ENCODE measurements at regions not wholly inside any gene's neighbourhood (a gene's known extent, or its start where the extent isn't known, plus 50 kb on each side); places are given as distances from the start of the nearest gene placed in this dataset.
"Not testable (repeated sequence)": the region's sequence is repeated elsewhere in the genome, so short reads cannot be mapped to it uniquely, and the experiment has no call there.

DNA sequence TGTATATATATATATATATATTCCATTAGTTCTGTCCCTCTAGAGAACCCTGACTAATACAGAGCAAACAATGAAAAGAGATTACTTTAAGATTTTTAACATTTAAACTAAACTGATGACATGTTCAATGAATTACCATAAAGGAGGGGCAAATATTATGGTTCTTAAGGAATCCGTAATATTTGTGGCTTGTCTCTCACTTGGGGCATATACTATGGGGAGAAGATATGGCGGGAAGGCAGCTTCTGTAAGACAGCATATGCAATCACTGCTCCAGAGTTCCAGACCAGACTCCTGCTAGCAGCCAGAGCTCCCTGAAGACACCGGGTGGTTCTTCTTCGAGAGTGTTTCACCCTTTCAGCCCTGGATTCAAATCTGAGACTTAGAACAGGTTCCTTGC, 321.1 kb upstream of the NT5E start:
- intact Hi-C loops (cut with micrococcal nuclease) = no loop called here
- Mint-ChIP-seq H3K4me1 (no peaks in the 10 kb centered on the region), H3K27ac (no peak overlapping the region), H3K4me3 (no peak overlapping the region), H3K27me3 (no peaks in the 10 kb centered on the region), H3K9me3 (no peaks in the 10 kb centered on the region), H3K36me3 (ENCODE audit: low read depth) (no peaks in the 10 kb centered on the region)
- ATAC-seq (ENCODE audit: low read depth) (no peak), DNase-seq (no peak)
- TF ChIP-seq, protein P1, sequence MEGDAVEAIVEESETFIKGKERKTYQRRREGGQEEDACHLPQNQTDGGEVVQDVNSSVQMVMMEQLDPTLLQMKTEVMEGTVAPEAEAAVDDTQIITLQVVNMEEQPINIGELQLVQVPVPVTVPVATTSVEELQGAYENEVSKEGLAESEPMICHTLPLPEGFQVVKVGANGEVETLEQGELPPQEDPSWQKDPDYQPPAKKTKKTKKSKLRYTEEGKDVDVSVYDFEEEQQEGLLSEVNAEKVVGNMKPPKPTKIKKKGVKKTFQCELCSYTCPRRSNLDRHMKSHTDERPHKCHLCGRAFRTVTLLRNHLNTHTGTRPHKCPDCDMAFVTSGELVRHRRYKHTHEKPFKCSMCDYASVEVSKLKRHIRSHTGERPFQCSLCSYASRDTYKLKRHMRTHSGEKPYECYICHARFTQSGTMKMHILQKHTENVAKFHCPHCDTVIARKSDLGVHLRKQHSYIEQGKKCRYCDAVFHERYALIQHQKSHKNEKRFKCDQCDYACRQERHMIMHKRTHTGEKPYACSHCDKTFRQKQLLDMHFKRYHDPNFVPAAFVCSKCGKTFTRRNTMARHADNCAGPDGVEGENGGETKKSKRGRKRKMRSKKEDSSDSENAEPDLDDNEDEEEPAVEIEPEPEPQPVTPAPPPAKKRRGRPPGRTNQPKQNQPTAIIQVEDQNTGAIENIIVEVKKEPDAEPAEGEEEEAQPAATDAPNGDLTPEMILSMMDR (IDR thresholded peaks at IDR 0.05) = no peak
- ChIA-PET CTCF (no interaction called here), POLR2A (no interaction called here)

DNA sequence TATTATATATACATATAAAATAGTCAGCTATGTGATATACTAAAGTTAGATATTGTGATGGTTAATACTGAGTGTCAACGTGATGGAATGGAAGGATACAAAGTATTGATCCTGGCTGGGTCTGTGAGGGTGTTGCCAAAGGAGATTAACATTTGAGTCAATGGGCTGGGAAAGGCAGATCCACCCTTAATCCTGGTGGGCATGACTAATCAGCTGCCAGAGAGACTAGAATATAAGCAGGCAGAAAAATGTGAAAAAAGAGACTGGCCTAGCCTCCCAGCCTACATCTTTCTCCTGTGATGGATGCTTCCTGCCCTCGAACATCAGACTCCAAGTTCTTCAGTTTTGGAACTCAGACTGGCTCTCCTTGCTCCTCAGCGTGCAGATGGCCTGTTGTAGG, 321.6 kb upstream of the NT5E start:
- DNase-seq, H3K4me1 Mint-ChIP-seq: not testable (repeated sequence)

DNA sequence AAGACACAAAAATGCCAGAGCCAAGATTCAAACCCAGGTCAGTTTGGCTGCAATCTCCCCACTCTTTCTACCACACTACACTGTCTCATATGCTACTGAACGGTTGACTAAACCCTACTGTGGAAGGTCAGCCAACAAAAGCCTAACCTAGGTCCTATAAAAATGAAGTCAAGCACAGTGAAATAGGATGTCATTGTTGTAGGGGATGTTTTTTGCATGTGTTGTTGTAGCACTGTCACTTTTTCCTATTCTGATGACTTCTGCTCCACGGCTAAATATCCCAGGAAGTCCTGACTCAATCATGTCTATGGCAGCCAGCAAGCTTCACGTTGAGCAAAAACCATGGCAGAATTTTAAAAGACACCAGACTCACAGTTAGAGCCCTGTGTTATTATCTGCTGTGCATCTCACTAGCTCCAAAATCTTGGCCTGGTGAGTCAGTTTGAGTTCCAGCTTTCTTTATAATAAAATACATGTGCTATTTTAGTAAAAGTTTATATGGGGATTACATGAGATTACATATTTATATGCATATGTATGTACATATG, 322.1 kb upstream of the NT5E start:
- Mint-ChIP-seq H3K4me3 (no peak overlapping the region), H3K9me3 (no peaks in the 10 kb centered on the region), H3K27me3 (no peaks in the 10 kb centered on the region), H3K36me3 (ENCODE audit: low read depth) (no peaks in the 10 kb centered on the region), H3K4me1 (no peaks in the 10 kb centered on the region), H3K27ac (no peak overlapping the region)
- POLR2A ChIA-PET = no interaction called here
- CTCF ChIA-PET = no interaction called here
- ATAC-seq (ENCODE audit: low read depth) (no peak), DNase-seq (no peak)
- intact Hi-C loops (cut with micrococcal nuclease) = no loop called here
- TF ChIP-seq, protein P1 (IDR thresholded peaks at IDR 0.05) = no peak

More for the DNA sequence above, 321.6 kb upstream of the NT5E start:
- H3K36me3 Mint-ChIP-seq (ENCODE audit: low read depth); H3K9me3 Mint-ChIP-seq; H3K4me3 Mint-ChIP-seq; intact Hi-C loops (cut with micrococcal nuclease); POLR2A ChIA-PET; ATAC-seq (ENCODE audit: low read depth); H3K27ac Mint-ChIP-seq; H3K27me3 Mint-ChIP-seq; CTCF ChIA-PET: not testable (repeated sequence)

DNA sequence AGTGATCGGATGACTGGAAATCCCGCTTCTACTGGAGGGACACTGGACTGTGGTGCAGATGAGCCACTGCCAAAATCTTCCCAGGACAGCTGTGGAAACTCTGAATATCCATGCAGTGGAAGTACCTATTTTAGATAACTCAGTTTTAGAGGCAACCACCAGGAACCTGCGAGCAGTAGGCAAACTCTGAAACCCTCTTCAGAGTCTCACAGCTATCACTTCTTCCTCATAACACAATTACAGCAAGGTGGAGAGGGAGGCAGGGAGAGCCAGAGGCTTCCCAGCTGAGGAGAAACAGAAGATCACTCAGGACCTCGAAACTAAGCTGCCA, 322.8 kb upstream of the NT5E start:
- H3K9me3 Mint-ChIP-seq = no peaks in the 10 kb centered on the region
- CTCF ChIA-PET = no interaction called here
- no peak overlapping the region for H3K4me3 Mint-ChIP-seq
- no peak overlapping the region for H3K27ac Mint-ChIP-seq
- POLR2A ChIA-PET = no interaction called here
- H3K27me3 Mint-ChIP-seq = no peaks in the 10 kb centered on the region
- ATAC-seq (ENCODE audit: low read depth) (no peak), DNase-seq (no peak)
- intact Hi-C loops (cut with micrococcal nuclease) = no loop called here
- no peaks in the 10 kb centered on the region for H3K36me3 Mint-ChIP-seq (ENCODE audit: low read depth)
- H3K4me1 Mint-ChIP-seq = no peaks in the 10 kb centered on the region
- TF ChIP-seq, protein P1 (IDR thresholded peaks at IDR 0.05) = no peak

DNA sequence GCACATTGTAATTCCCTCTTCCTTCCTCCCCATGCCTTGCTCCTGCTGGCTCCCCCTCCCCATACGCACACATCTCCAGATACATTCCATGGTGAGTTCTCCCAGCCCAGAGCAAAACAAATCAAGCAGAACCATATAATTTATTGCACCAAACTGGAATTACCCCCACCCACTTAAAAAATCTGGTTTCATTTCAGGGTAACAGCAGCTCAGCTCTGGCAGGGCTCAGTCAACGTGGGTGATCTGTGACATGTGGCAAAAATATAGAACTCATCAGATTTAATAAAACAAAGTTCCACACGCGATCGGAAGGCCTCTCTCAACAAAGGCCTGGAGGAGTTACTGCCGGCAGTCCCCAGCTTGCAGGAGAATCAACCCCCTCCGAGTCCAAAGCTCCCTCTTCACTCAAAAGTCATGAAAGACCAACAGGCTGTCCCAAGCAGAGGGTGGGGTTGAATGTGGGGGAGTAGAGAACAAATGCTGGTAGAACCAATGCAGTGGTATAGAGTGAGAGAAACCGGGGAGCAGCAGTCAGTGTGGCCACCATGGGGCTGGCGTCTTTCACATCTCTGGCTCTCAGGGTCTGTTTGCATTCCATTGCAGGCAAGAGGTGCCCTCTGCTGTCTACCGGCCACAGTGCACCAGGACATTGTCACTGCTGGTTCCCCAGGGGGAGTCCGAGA, 323.3 kb upstream of the NT5E start:
- intact Hi-C loops (cut with micrococcal nuclease) = no loop called here
- ATAC-seq (ENCODE audit: low read depth) (no peak), DNase-seq (no peak)
- no peak overlapping the region for H3K27ac Mint-ChIP-seq
- H3K4me3 Mint-ChIP-seq = no peak overlapping the region
- no peaks in the 10 kb centered on the region for H3K36me3 Mint-ChIP-seq (ENCODE audit: low read depth)
- CTCF ChIA-PET = no interaction called here
- POLR2A ChIA-PET = no interaction called here
- H3K9me3 Mint-ChIP-seq = no peaks in the 10 kb centered on the region
- H3K4me1 Mint-ChIP-seq = no peaks in the 10 kb centered on the region
- TF ChIP-seq, protein P1 (IDR thresholded peaks at IDR 0.05) = no peak
- no peaks in the 10 kb centered on the region for H3K27me3 Mint-ChIP-seq

DNA sequence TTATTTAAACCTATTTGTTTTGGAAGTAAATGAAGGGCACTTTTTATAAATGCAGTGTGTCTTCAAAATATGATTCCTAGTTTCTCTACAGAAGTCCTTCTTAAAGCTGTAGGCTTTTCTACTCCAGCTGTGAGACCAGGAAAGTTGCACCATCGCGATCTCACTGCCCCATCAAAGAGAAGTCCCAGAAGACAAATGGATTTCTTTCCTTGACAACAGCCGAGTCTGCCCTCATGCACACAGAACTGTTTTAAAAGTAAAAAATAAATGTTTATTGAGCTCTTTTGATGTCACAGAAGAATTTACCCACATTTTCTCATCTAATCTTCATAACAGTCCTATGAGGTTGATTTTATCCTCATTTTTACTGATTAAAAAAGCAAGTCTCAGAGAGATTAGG, 324.4 kb upstream of the NT5E start:
- TF ChIP-seq, protein P1 (IDR thresholded peaks at IDR 0.05) = no peak
- Mint-ChIP-seq H3K4me1 (no peaks in the 10 kb centered on the region), H3K36me3 (ENCODE audit: low read depth) (no peaks in the 10 kb centered on the region), H3K4me3 (no peak overlapping the region), H3K9me3 (no peaks in the 10 kb centered on the region), H3K27me3 (no peaks in the 10 kb centered on the region), H3K27ac (no peak overlapping the region)
- intact Hi-C loops (cut with micrococcal nuclease) = no loop called here
- POLR2A ChIA-PET = no interaction called here
- no peak for ATAC-seq (ENCODE audit: low read depth)
- DNase-seq = no peak
- CTCF ChIA-PET = no interaction called here

Data from activated B cell treated with CpG ODN at 0.5 μM for 24 hours (primary cell).